ENCODE measurements at regions not wholly inside any gene's neighbourhood (a gene's known extent, or its start where the extent isn't known, plus 50 kb on each side); places are given as distances from the start of the nearest gene placed in this dataset.
"Not testable (repeated sequence)": the region's sequence is repeated elsewhere in the genome, so short reads cannot be mapped to it uniquely, and the experiment has no call there.

- DNase-seq = peak; percentile 23
Observed at GRCh38 chr7:3094701-3095445, 51.2 kb upstream of the CARD11 start.

- no peak for DNase-seq
Observed at GRCh38 chr7:3097734-3098133, 54.1 kb upstream of the CARD11 start.

GRCh38 chr7:3102159-3102558 is 58.5 kb upstream of the CARD11 start:
- no peak for DNase-seq

GRCh38 chr7:3103614-3104398 is 60.1 kb upstream of the CARD11 start:
- no peak for DNase-seq

- no peak for DNase-seq
Observed at GRCh38 chr7:3105856-3106255, 62.2 kb upstream of the CARD11 start.

- no peak for DNase-seq
Observed at GRCh38 chr7:3106361-3106826, 62.7 kb upstream of the CARD11 start.

- no peak for DNase-seq
Observed at GRCh38 chr7:3107228-3107763, 63.6 kb upstream of the CARD11 start.

- no peak for DNase-seq
Observed at GRCh38 chr7:3107889-3108570, 64.4 kb upstream of the CARD11 start.

- DNase-seq = no peak
Observed at GRCh38 chr7:3109311-3109915, 65.7 kb upstream of the CARD11 start.

- no peak for DNase-seq
Observed at GRCh38 chr7:3112479-3113134, 68.9 kb upstream of the CARD11 start.

- DNase-seq = no peak
Observed at GRCh38 chr7:3114917-3115316, 71.2 kb upstream of the CARD11 start.

GRCh38 chr7:3117081-3117480 is 73.4 kb upstream of the CARD11 start:
- DNase-seq = no peak

- DNase-seq = no peak
Observed at GRCh38 chr7:3117488-3118231, 74.0 kb upstream of the CARD11 start.

GRCh38 chr7:3119352-3119927 is 75.8 kb upstream of the CARD11 start:
- not testable (repeated sequence) for DNase-seq

GRCh38 chr7:3119963-3120362 is 76.3 kb upstream of the CARD11 start:
- DNase-seq = no peak

- no peak for DNase-seq
Observed at GRCh38 chr7:3120513-3120912, 76.8 kb upstream of the CARD11 start.

- DNase-seq = no peak
Observed at GRCh38 chr7:3128857-3129490, 85.3 kb upstream of the CARD11 start.

- DNase-seq = no peak
Observed at GRCh38 chr7:3133811-3134385, 90.2 kb upstream of the CARD11 start.

GRCh38 chr7:3134745-3135144 is 91.1 kb upstream of the CARD11 start:
- DNase-seq = no peak

GRCh38 chr7:3135626-3136025 is 92.0 kb upstream of the CARD11 start:
- no peak for DNase-seq

Measured in stimulated activated CD4-positive, alpha-beta T cell treated with anti-CD3 and anti-CD28 coated beads, Interleukin-4, amount 100 ng/mL, for 1 hour (primary cell).